Upper lobe of left lung (tissue), 4 donors: ENCODE measurements at regions not wholly inside any gene's neighbourhood (a gene's known extent, or its start where the extent isn't known, plus 50 kb on each side); places are given as distances from the start of the nearest gene placed in this dataset.

Experiments used
- CTCF ChIP-seq, 6 experiments: fragments of 450-650 bp in 4 of 6; fragments of 200-600 bp in 2 of 6; sonication (generic) in 2 of 6; IDR thresholded peaks; one replicate each; pipeline ENCODE4 v1.5.1; 2016 to 2019; ENCODE audit warnings: antibody characterized with exemption in 6 of 6
- EP300 ChIP-seq, 4 donors: sonication (generic); formaldehyde crosslinking; IDR thresholded peaks; one replicate each; pipeline ENCODE4 v1.5.1; 2017; ENCODE audit warnings: antibody characterized with exemption in 4 of 4, control low read depth in 2 of 4
- POLR2A ChIP-seq, 4 donors: fragments of 450-650 bp; IDR thresholded peaks; one replicate each; pipeline ENCODE4 v1.5.1; 2016 to 2017; ENCODE audit warnings: antibody characterized with exemption in 4 of 4, mild to moderate bottlenecking in 2 of 4
- POLR2AphosphoS5 ChIP-seq, 2 donors: sonication (generic); formaldehyde crosslinking; IDR thresholded peaks; one replicate each; pipeline ENCODE4 v1.5.1; 2017; ENCODE audit warnings: antibody characterized with exemption in 2 of 2

GRCh38 chr5:25979086-25979485 lies 1059.3 kb downstream of the CDH9 start:
- TF ChIP-seq POLR2A (IDR thresholded peaks at IDR 0.05) (no peak), CTCF (IDR thresholded peaks at IDR 0.05) (no peak), POLR2AphosphoS5 (IDR thresholded peaks at IDR 0.05) (no peak), EP300 (IDR thresholded peaks at IDR 0.05) (no peak)
